ENCODE measurements at regions not wholly inside any gene's neighbourhood (a gene's known extent, or its start where the extent isn't known, plus 50 kb on each side); places are given as distances from the start of the nearest gene placed in this dataset.
"Not testable (repeated sequence)": the region's sequence is repeated elsewhere in the genome, so short reads cannot be mapped to it uniquely, and the experiment has no call there.

- in situ Hi-C loops (cut with MboI; ENCODE audit: low pct_unique_long_range_greater_than_20kb, low sequenced_read_pairs): no loop called here
- DNase-seq: no peak
Measured at GRCh38 chr3:26763723-26764122, 141.2 kb downstream of the LRRC3B start.

- DNase-seq: no peak
- in situ Hi-C loops (cut with MboI; ENCODE audit: low pct_unique_long_range_greater_than_20kb, low sequenced_read_pairs): no loop called here
Measured at GRCh38 chr3:26766031-26766430, 143.5 kb downstream of the LRRC3B start.

GRCh38 chr3:26768068-26768651 is 145.6 kb downstream of the LRRC3B start:
- in situ Hi-C loops (cut with MboI; ENCODE audit: low pct_unique_long_range_greater_than_20kb, low sequenced_read_pairs): no loop called here
- DNase-seq: no peak

- in situ Hi-C loops (cut with MboI; ENCODE audit: low pct_unique_long_range_greater_than_20kb, low sequenced_read_pairs): no loop called here
- no peak for DNase-seq
Measured at GRCh38 chr3:26799679-26800317, 177.2 kb downstream of the LRRC3B start.

- no peak for DNase-seq
- in situ Hi-C loops (cut with MboI; ENCODE audit: low pct_unique_long_range_greater_than_20kb, low sequenced_read_pairs): no loop called here
Measured at GRCh38 chr3:26807272-26807671, 184.7 kb downstream of the LRRC3B start.

- DNase-seq: no peak
- in situ Hi-C loops (cut with MboI; ENCODE audit: low pct_unique_long_range_greater_than_20kb, low sequenced_read_pairs): no loop called here
Measured at GRCh38 chr3:26825454-26825853, 202.9 kb downstream of the LRRC3B start.

- in situ Hi-C loops (cut with MboI; ENCODE audit: low pct_unique_long_range_greater_than_20kb, low sequenced_read_pairs): no loop called here
- DNase-seq: no peak
Measured at GRCh38 chr3:26827169-26827568, 204.6 kb downstream of the LRRC3B start.

- in situ Hi-C loops (cut with MboI; ENCODE audit: low pct_unique_long_range_greater_than_20kb, low sequenced_read_pairs): no loop called here
- no peak for DNase-seq
Measured at GRCh38 chr3:26838026-26838425, 215.5 kb downstream of the LRRC3B start.

- in situ Hi-C loops (cut with MboI; ENCODE audit: low pct_unique_long_range_greater_than_20kb, low sequenced_read_pairs): no loop called here
- no peak for DNase-seq
Measured at GRCh38 chr3:26839001-26839400, 216.4 kb downstream of the LRRC3B start.

GRCh38 chr3:26840272-26840870 is 217.8 kb downstream of the LRRC3B start:
- in situ Hi-C loops (cut with MboI; ENCODE audit: low pct_unique_long_range_greater_than_20kb, low sequenced_read_pairs): no loop called here

GRCh38 chr3:26845194-26845593 is 222.6 kb downstream of the LRRC3B start:
- in situ Hi-C loops (cut with MboI; ENCODE audit: low pct_unique_long_range_greater_than_20kb, low sequenced_read_pairs): no loop called here
- DNase-seq: no peak

More at GRCh38 chr3:26840272-26840870, 217.8 kb downstream of the LRRC3B start:
- no peak for DNase-seq

- no peak for DNase-seq
- in situ Hi-C loops (cut with MboI; ENCODE audit: low pct_unique_long_range_greater_than_20kb, low sequenced_read_pairs): no loop called here
Measured at GRCh38 chr3:26847680-26848079, 225.1 kb downstream of the LRRC3B start.

GRCh38 chr3:26894443-26894842 is 271.9 kb downstream of the LRRC3B start:
- in situ Hi-C loops (cut with MboI; ENCODE audit: low pct_unique_long_range_greater_than_20kb, low sequenced_read_pairs): no loop called here
- no peak for DNase-seq

- in situ Hi-C loops (cut with MboI; ENCODE audit: low pct_unique_long_range_greater_than_20kb, low sequenced_read_pairs): no loop called here
- DNase-seq: peak; percentile 1
Measured at GRCh38 chr3:26915208-26915607, 292.6 kb downstream of the LRRC3B start.

GRCh38 chr3:26920646-26921478 is 298.3 kb downstream of the LRRC3B start:
- no peak for DNase-seq
- in situ Hi-C loops (cut with MboI; ENCODE audit: low pct_unique_long_range_greater_than_20kb, low sequenced_read_pairs): no loop called here

- no peak for DNase-seq
- in situ Hi-C loops (cut with MboI; ENCODE audit: low pct_unique_long_range_greater_than_20kb, low sequenced_read_pairs): no loop called here
Measured at GRCh38 chr3:26931896-26932295, 309.3 kb downstream of the LRRC3B start.

GRCh38 chr3:26932752-26933151 is 310.2 kb downstream of the LRRC3B start:
- in situ Hi-C loops (cut with MboI; ENCODE audit: low pct_unique_long_range_greater_than_20kb, low sequenced_read_pairs): no loop called here
- no peak for DNase-seq

GRCh38 chr3:26945480-26945879 is 322.9 kb downstream of the LRRC3B start:
- in situ Hi-C loops (cut with MboI; ENCODE audit: low pct_unique_long_range_greater_than_20kb, low sequenced_read_pairs); DNase-seq: not testable (repeated sequence)

GRCh38 chr3:26960382-26960781 is 337.8 kb downstream of the LRRC3B start:
- in situ Hi-C loops (cut with MboI; ENCODE audit: low pct_unique_long_range_greater_than_20kb, low sequenced_read_pairs): no loop called here
- DNase-seq: no peak

All from KBM-7 (cell line).